Suppressor macrophage treated with lipopolysaccharide for 4 hours (primary cell): ENCODE measurements at regions not wholly inside any gene's neighbourhood (a gene's known extent, or its start where the extent isn't known, plus 50 kb on each side); places are given as distances from the start of the nearest gene placed in this dataset.
"Not testable (repeated sequence)": the region's sequence is repeated elsewhere in the genome, so short reads cannot be mapped to it uniquely, and the experiment has no call there.

Experiments used
- DNase-seq: peaks from one replicate; pipeline ENCODE4 v3.0.0-alpha.2; 2020

DNA sequence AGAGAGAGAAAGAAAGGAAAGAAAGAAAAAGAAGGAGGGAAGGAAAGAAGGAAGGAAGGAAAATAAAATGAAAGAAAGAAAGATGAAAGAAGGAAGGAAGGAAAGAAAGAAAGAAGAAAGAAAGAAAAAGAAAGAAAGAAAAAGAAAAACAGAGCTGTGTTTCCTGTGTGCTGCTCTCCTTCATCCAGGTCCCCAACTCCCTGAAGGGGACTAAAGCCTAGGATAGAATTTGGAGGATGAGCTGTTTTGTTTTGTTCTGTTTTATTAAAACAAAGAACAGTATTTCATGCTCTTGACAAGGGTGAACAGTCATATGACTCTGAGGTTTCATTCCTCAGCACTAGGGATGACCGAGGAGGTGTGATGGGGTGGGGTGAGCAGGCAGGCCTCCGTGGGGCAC, 164.8 kb upstream of the NDN start:
- no peak for DNase-seq

DNA sequence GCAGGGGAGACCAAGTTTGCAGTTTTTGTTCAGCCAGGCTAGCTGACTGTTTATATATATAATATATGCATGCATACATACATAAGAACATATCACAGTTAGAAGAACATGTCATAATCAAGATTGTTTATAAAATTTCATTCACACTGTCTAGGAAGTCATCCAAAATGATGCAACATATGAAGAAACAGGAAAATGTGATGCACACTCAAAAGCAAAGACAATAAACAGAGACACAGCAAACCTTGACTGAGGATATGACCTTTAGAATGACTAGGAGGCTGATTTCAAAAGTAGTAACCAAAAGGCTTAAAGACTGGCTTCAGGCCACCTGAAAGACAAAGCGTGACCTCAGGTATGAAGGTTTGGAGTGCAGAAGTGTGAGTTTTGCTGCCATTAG, 166.2 kb upstream of the NDN start:
- no peak for DNase-seq

DNA sequence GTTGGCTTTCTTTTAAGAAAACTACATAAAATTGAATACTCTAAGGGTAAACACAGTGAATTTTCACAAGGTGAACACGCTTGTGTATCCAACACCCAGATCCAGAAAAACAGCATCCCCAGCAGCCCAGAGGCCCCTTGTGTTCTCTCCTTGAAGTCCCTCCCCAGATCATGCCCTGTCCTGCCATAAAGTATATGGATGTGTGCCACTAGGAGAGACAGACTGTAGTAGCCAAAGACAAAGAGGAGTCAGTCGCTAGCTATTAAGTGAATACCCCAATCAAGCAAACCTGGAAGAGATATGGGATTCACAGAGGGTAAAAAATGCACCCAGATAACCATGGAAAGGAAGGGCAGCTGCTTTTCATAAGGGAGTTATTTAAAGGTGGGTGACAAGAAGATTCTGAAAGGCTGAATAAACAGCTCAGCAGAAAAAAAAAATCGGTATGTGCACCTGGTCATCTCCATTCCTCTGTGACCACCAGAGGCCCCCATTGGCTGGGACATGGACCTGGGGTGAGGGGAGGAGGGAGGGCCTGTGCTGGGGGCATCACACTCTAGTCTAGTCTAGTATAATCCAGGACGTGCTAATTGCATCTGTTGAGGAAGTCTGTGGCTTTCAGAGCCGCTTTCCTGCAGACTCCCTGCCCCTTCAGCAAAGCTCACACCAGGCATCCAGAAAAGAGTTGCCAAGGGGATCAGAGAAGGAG, 167.3 kb upstream of the NDN start:
- DNase-seq: no peak

DNA sequence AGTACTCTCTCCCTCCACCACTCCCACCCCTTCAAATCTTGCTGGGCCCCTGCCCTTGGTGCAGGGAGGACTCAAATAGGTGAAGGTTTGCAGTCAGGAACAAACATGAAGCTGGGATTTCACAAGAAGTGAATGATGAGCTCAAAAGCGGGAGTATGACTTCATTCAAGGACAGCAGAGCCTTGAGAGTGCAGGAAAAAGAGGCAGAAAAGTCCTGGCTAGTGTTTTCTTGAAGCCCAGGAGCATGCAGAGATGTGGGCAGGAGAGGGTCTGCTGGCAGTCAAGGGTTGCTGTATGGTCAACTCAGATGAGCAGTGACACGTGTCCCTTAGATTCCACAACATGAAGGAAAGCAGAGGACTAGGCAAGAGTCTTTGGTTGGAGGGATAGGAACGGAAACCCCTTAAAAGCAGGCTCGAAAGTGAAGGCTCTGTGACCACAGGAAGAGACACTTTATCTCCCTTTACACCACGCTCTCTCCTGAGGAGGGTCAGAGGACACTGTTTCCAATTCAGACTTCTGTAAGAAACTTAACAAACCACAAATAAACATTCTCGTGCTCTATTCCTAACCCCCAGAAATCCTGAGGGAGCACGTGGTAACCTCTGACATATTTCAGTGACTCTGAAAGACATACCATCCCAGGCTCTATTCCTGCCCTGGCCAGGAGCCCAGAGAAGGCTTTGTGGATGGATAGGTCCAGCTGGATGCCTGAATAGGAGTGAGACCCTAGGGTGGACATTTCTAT, 168.0 kb upstream of the NDN start:
- DNase-seq: no peak

DNA sequence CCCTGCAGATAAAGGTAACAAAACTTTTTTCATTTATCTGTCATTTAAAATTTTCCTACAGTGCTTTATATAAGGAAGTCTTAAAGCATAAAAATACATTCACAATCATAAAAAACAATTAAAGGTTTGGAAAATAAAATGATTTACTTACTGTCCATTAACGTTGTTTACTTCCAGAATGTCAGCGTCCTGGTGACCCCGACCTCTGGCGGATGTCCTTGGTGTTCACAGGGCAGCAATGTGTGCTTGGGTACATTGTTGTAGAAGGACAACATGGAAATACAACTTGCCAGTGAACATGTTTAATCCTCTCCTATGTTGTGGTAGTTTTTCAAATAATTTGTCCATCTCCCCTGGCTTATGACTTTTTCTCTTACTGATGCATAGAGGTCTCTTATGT, 168.8 kb upstream of the NDN start:
- DNase-seq: no peak

DNA sequence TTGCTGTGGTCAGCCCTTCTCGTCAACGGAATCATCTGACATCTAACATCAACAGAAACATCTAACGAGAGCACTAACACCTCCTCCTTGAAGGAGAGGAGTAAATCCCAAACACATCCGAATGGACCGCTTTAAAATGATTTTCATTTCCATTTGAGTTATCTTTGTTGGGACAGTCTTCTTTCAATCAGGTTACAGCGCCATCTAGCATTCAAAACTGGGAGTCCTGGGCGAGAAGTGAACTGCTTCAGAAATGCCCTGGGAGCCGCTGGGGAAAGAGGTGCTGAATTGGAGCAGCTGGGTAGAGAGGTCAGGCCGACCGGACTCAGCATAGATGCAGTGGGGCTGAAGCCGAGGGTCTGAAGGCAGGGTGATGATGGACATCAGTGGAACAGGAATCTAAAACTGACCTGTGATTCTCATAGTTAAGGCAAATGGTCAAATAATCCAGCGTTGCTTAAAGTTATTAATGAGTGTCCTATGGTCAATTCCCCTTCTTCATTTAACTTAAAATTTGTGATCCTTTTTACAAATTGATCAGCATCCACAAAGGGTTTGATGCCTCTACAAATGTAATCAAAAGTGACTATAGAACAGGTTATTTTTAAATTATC, 170.0 kb upstream of the NDN start:
- DNase-seq: peak; percentile 32

DNA sequence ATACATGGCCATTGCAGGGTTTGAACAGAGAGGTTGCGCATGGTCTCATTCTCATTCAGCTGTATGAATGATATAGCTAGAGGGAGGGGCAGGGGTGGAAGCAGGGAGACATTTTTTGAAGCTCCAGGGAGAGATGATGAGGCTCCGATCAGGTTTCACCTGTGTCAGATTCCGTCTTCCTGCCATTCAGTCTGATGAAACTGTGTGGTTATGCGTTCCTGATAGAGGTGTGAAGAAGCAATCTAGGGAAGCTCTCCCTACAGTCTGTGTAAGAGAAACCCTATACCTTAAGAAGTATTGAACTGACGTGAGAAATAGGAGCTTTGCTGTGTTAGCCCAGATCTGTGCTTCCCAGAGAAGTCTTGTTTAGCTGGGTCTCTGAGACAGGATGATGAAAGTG, 171.9 kb upstream of the NDN start:
- no peak for DNase-seq

DNA sequence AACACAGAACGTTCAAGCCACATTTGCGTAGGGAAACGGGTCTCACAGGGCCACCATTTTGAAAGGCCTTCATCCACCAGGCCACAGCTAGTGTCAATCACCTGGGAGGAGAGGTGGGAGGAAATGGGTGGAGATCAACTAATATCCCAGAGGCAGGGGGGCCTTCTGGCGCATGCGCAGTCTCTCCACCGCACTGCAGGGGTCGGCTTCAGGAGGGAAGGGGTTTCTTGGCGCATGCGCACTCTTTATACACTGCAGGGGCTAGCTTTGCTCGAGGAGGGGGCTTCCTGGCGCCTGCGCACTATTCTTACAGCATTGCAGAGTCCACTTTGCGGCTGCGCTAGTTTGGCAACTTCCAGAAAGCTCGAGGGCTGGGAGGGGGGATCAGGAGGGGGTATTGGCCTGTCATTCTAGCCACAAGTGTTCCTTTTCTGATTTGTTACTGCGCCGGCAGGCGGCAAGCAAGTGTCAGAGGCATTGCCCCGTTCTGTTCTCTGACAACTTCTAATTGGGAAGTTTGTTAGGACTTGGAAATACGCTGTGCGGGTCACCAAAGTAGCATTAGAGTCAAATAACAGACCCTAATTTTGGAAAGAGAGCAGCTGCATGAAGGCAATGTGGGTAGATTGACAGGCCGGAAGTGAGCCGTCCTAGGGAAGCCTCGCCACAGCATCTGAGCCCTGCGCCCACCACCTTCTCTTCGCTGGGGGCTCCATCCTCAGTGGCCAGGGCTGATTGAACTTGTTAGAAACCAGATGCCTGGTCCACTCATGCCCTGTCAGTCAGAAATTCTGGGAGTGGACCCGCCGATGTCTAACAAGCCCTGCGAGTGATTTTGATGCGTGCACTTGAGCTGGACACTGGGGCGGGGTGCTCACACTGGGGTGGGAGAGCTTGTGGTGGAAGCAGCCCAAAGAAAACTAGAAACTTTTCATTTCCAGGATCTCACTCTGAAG, 173.5 kb upstream of the NDN start:
- no peak for DNase-seq

DNA sequence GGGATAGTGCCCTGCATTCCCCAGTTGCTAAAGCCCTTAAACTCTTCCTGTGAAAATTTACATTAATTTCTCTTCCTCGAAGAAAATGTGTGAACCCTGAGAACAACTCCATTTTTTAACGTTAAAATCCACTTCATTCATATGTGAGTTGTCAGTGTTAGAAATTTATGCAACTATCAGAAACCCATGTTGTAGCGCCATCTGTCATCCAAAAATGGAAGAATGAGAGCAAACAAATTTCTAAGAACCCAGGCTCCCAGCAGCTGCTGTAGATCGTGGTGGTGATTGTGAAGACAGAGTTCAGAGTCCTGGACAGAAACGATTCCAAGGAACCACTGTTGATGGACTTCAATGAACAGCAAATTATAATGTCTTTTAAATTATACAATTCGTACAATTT, 179.7 kb upstream of the NDN start:
- DNase-seq: no peak

DNA sequence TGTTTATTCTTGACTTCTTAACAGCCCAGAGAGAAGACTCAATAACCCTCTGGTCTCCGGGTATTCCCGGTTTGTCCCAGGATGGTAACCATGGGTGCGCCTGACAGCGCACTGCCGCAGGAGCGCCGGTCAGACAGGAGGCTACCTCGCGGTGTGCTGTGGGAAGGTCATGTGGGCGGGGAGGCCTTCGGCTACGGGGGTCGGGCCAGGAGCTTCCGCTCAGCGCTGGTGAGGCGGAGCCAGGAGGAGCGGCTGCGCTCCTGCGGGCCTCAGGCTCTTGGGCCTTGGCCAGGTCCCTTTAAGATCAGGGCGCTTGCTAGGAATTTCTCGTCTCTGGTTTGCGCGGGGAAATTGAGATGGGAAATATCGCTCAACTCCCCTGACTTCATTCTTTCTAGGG, 182.3 kb upstream of the NDN start:
- no peak for DNase-seq

DNA sequence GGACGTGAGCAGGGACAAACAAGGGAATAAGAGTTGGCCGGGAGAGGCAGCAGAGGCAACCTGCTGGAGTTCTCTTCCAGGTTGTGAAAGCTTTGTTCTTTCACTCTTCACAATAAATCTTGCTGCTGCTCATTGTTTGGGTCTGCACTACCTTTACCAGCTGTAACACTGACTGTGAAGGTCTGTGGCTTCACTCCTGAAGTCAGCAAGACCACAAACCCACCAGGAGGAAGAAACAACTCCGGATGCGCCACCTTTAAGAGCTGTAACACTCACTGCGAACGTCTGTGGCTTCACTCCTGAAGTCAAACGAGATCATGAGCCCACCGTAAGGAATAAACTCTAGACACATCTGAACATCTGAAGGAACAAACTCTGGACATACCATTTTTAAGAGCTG, 186.5 kb upstream of the NDN start:
- DNase-seq: not testable (repeated sequence)

DNA sequence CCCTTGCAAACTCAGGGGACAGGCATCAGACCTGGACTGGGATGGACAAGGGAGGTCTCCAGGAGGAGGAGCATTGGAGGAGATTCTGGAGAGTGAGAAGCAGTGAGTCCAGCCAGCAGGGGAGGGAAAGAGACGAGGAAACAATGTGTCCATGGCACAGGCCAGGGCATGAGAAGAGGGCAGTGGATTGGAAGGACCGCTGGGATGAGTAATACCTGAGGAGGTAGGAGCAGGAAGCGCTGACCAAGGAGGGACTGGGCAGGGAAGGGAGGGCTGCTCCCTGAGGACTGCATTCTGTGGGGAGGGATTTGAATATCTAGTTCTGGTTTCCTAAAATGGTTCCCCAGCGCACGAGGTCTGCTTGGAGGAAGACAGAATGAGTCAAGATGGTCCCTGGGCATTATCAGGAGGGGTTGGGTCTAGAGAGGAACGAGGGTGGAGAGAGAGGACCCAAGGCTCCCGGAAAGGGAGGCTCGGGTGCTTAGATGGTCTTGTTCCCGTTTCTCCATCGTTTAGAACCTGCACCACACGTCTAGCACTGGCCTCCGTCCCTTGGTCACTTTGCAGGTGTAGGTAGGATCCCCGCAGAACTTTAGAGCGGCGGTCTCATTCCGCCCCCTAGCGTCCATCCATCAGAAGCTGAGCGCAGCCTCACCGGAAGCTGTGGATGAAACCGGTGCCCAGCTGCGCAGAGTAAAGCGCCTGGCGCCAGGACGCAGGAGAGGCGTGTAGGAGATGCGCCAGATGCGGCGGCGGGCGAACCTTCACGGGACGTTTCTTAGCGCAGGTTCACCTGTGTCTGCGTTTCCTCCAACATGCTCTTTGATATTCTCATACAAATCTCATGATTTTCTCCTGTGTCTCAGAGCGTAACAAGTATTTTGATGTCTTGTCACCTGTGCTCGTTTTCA, 190.7 kb upstream of the NDN start:
- peak; percentile 10 for DNase-seq

DNA sequence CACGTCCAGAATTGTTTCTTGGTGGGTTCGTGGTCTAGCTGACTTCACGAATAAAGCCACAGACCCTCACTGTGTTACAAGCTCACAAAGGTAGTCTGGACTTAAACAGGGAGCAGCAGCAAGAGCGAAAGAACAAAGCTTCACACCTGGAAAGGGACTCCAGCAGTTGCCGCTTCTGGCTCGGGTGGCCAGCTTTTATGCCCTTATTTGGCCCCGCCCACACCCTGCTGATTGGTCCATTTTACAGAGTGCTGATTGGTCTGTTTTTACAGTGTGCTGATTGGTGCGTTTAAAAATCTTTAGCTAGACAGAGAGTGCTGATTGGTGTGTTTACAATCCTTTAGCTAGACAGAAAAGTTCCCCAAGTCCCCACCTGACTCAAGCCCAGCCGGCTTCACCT, 194.2 kb upstream of the NDN start:
- DNase-seq: no peak

DNA sequence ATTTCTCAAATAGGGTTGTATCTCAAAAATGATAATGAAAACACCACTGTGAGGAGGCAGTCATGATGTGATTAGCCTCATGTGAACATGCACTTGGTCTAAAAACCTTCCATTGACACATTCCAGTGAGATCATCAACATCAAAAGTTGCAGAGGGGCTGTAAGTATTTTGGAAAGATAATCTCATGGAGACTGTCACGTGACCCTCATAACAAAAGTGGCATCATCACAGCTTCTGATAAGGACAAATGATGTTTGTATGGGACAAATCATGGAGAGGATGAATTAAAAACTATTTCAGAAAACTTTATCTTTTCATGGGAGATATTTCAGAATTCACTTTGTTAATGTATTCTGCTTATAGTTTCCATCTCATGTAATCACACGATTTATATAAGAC, 203.1 kb upstream of the NDN start:
- DNase-seq: no peak

DNA sequence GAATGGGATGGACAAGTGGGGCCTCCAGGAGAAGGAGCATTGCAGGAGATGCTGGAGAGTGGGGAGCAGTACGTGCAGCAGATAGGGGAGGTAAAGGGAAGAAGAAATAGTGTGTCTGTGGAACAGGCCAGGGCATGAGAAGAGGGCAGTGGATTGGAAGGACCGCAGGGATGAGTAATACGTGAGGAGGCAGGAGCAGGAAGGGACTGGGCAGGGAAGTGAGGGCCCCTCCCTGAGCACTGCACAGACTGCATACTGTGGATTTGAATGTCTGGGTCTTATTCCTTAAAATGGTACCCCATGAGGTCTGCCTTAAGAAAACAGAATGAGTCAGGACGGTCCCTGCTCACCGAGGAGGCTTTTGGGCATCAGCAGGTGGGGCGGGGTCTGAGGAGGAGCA, 210.0 kb upstream of the NDN start:
- DNase-seq: no peak

DNA sequence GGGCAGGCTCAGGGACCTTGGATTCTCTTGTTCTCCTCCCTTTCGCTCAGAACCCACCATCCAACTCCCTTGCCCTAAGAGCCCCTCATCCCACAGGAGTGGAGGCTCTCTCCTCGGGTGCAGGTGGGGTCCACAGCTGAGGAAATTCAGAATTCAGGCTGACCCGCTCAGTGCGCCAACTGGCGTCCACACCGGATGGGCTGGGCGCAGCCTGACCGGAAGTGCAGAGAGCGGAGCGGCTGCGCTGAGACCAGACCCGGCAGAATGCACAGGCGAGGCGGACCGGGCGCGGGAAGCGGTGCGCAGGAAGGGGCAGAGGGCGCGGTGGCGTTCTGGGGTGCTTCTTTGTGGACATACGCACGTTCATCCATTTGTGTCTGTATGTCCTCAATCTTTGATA, 210.4 kb upstream of the NDN start:
- no peak for DNase-seq

DNA sequence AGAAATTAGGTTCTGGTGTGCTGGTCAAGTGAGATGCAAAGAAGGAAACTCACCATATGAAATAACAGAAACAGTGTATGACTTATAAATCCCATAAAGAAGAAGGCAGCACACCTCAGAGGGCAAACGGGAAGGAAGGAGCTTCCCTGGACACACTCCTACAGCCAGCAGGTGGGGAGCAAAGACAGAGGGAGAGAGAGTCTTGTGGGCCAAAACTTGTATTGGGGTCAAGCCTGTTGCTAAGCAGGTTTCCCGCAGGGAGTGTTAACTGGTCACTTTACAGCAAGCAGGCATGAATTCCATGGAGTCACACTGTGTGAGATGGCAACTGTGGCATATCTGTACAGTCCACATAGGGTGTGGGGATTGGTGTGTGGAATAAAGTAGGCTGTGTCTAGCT, 222.9 kb upstream of the NDN start:
- no peak for DNase-seq

DNA sequence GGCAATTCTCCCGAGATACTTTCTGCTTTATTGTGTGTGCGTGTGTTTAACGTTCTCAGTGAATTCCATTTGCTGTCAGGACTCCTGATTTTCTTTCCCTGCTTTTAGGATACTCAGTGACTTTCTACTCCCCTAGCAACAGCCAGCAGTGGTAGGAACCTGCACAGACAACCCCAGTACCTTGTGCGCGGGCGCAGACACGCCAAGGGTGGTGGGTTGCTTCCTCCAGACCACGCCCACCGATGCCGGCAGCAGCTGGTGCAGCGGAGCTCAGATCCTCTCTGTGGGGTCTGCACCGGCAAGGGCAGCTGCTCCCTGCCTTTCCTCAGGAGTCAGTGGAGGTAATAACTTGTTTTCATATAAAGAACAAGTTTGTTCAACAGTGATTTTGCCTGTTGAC, 225.1 kb upstream of the NDN start:
- DNase-seq: no peak

DNA sequence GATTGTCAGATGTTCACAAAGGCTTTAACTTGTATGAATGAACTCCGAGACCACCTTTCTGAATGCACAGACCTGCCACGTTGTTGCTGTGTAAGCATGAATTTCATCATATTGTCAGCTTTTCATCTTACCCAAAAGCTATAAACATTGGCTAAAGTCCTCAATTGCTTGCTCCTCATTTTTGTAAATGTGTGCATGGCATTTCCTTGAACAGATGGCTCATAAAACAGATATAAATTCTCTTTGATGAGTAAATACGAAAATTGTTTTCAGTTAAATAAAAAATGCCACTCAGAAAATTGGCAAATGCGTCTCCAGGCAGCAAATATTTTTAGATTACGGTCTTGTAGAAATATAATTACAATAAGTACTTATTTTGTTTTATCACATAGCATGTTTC, 226.0 kb upstream of the NDN start:
- no peak for DNase-seq

DNA sequence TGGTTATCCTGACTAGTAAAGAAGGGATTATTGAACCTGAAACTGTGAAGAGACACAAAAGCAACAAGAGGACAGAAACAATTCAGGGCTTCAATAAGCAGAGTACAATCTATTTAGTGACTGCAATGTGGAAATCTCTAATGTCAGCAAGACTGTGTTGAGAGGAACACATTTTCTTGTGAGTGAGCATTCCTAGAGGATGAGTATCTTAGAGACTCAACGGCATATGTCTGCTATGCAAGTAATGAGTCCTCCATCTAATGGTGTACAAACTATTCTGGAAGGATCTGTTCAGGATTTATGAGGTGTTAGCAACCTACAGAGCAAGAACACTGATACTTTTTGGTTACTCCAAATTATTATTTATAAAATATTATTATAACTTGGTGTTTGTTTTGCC, 226.5 kb upstream of the NDN start:
- no peak for DNase-seq

DNA sequence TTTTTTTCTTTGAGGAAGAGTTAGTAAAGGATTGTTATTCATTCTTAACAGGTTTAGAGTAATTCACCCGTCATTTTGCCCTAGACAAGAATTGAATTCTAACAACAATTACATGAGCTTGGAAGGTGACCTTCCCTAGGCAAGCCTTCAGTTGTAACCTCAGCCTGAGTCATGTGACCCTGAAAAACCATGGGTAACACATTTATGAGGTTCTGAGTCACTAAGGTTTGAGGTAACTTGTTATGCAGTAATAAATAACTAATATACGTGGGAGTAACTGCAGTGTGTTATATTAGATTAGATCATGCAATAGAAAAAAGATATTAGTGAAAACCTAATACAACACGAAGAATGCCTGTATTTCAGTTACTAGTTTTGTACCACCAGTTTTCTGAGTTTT, 237.6 kb upstream of the NDN start:
- no peak for DNase-seq

DNA sequence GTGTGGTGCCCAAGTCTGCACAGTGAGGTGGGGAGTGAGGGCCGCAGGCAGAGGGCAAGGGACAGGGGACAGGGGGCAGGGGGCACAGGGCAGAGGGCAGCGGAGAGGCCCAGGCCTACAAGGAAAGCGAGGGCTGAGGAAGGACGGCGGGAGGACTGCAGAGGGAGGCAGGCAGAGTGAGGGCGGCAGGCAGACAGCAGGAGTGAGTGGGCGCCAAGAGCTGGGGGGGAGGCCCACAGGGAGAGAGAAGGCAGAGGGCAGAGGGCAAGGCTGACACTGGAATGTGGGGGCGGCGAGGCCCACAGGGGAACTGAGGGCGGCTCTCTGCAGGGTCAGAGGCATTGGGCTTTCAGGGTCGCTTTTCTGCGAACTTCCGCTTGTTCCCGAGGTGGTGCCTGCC, 267.8 kb upstream of the NDN start:
- no peak for DNase-seq
